Smooth muscle cell (in vitro differentiated cells): ENCODE measurements at regions not wholly inside any gene's neighbourhood (a gene's known extent, or its start where the extent isn't known, plus 50 kb on each side); places are given as distances from the start of the nearest gene placed in this dataset.

Source experiments
- DNase-seq: peaks from one replicate; lab custom pipeline; 2025; ENCODE audit not compliant: unreplicated experiment; lab: John Stamatoyannopoulos, UW
- H2AFZ ChIP-seq: fragments of 200-600 bp; sonication (generic); 2 replicates; pipeline ENCODE4 v1.6.0; 2016; ENCODE audit warnings: antibody characterized with exemption, low read depth, mild to moderate bottlenecking
- H3F3A ChIP-seq: fragments of 200-600 bp; sonication (generic); 2 replicates; pipeline ENCODE4 v1.6.0; 2017; ENCODE audit warnings: antibody characterized with exemption, low read depth
- H3K27ac ChIP-seq: fragments of 200-600 bp; sonication (generic); 2 replicates; pipeline ENCODE4 v1.5.1; 2016; ENCODE audit warnings: low read depth, mild to moderate bottlenecking
- H3K27me3 ChIP-seq: fragments of 200-600 bp; sonication (generic); 2 replicates; pipeline ENCODE4 v1.6.1; 2016; ENCODE audit warnings: low read depth, mild to moderate bottlenecking
- H3K36me3 ChIP-seq: fragments of 200-600 bp; sonication (generic); 2 replicates; pipeline ENCODE4 v1.5.1; 2016; ENCODE audit warnings: low read depth
- H3K4me1 ChIP-seq: fragments of 200-600 bp; sonication (generic); 2 replicates; pipeline ENCODE4 v1.5.1; 2016; ENCODE audit warnings: low read depth
- H3K4me2 ChIP-seq: fragments of 200-600 bp; sonication (generic); 2 replicates; pipeline ENCODE4 v1.6.0; 2016; ENCODE audit warnings: mild to moderate bottlenecking
- H3K4me3 ChIP-seq: fragments of 200-600 bp; sonication (generic); 2 replicates; pipeline ENCODE4 v1.5.1; 2016; ENCODE audit warnings: mild to moderate bottlenecking
- H3K79me2 ChIP-seq: fragments of 200-600 bp; sonication (generic); 2 replicates; pipeline ENCODE4 v1.6.0; 2016; ENCODE audit warnings: low read depth, mild to moderate bottlenecking
- H3K9ac ChIP-seq: fragments of 200-600 bp; sonication (generic); 2 replicates; pipeline ENCODE4 v1.6.0; 2016; ENCODE audit warnings: low read depth
- H3K9me3 ChIP-seq: fragments of 200-600 bp; sonication (generic); replicated peaks from 2 replicates; pipeline ENCODE4 v1.5.1; 2016; ENCODE audit warnings: low read depth
- H4K20me1 ChIP-seq: fragments of 200-600 bp; sonication (generic); 2 replicates; pipeline ENCODE4 v1.6.0; 2016; ENCODE audit warnings: low read depth
- WGBS: methylation state at CpG from one replicate; pipeline ENCODE4 v1.1.7; 2016; ENCODE audit warnings: low lambda C conversion rate; 5-methylcytosine and 5-hydroxymethylcytosine counted together
- TF ChIP-seq, protein P1 (sequence below): fragments of 200-600 bp; sonication (generic); IDR thresholded peaks from 2 replicates; pipeline ENCODE4 v1.5.1; 2017; ENCODE audit warnings: borderline replicate concordance, mild to moderate bottlenecking, antibody characterized with exemption; ENCODE audit not compliant: insufficient read depth, poor library complexity, severe bottlenecking

GRCh38 chr10:118207470-118208007 lies 134.6 kb downstream of the FAM204A start:
- Histone ChIP-seq H3K4me2 (no peak overlapping the region), H3K27me3 (no peaks in the 10 kb centered on the region), H3K9me3 (no peaks in the 10 kb centered on the region), H3K4me3 (no peak overlapping the region), H2AFZ (no peak overlapping the region), H3K4me1 (peaks cover 3% of the 10 kb centered on the region), H3K36me3 (no peaks in the 10 kb centered on the region), H3K9ac (no peak overlapping the region), H3K27ac (no peak overlapping the region), H3K79me2 (no peaks in the 10 kb centered on the region), H4K20me1 (no peaks in the 10 kb centered on the region), H3F3A (no peaks in the 10 kb centered on the region)
- DNase-seq, result no peak
- TF ChIP-seq, protein P1, sequence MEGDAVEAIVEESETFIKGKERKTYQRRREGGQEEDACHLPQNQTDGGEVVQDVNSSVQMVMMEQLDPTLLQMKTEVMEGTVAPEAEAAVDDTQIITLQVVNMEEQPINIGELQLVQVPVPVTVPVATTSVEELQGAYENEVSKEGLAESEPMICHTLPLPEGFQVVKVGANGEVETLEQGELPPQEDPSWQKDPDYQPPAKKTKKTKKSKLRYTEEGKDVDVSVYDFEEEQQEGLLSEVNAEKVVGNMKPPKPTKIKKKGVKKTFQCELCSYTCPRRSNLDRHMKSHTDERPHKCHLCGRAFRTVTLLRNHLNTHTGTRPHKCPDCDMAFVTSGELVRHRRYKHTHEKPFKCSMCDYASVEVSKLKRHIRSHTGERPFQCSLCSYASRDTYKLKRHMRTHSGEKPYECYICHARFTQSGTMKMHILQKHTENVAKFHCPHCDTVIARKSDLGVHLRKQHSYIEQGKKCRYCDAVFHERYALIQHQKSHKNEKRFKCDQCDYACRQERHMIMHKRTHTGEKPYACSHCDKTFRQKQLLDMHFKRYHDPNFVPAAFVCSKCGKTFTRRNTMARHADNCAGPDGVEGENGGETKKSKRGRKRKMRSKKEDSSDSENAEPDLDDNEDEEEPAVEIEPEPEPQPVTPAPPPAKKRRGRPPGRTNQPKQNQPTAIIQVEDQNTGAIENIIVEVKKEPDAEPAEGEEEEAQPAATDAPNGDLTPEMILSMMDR, result no peak
- WGBS, result 89% methylated on average over 7 of the region's 7 CpGs

- Histone ChIP-seq H3K9me3 (no peaks in the 10 kb centered on the region), H3K4me2 (no peak overlapping the region), H3K36me3 (no peaks in the 10 kb centered on the region), H3K27ac (no peak overlapping the region), H3F3A (no peaks in the 10 kb centered on the region), H4K20me1 (no peaks in the 10 kb centered on the region), H3K4me1 (peaks cover 3% of the 10 kb centered on the region), H3K9ac (no peak overlapping the region), H3K27me3 (no peaks in the 10 kb centered on the region), H2AFZ (no peak overlapping the region), H3K79me2 (no peaks in the 10 kb centered on the region), H3K4me3 (no peak overlapping the region)
- WGBS, result 31% methylated on average over 3 of the region's 3 CpGs
- DNase-seq, result no peak
- TF ChIP-seq, protein P1, result no peak
Observed at GRCh38 chr10:118204292-118204943, 137.7 kb downstream of the FAM204A start.

- Histone ChIP-seq H3K9me3 (no peaks in the 10 kb centered on the region), H3K79me2 (no peaks in the 10 kb centered on the region), H2AFZ (no peak overlapping the region), H3K4me2 (no peak overlapping the region), H3K27me3 (no peaks in the 10 kb centered on the region), H4K20me1 (no peaks in the 10 kb centered on the region), H3K4me1 (peaks cover 3% of the 10 kb centered on the region), H3K9ac (no peak overlapping the region), H3F3A (no peaks in the 10 kb centered on the region), H3K36me3 (no peaks in the 10 kb centered on the region), H3K4me3 (no peak overlapping the region), H3K27ac (no peak overlapping the region)
- 63% methylated on average over 2 of the region's 2 CpGs for WGBS
- no peak for DNase-seq
- TF ChIP-seq, protein P1, result no peak
Observed at GRCh38 chr10:118203461-118203860, 138.7 kb downstream of the FAM204A start.

- Histone ChIP-seq H2AFZ (no peak overlapping the region), H3K4me2 (no peak overlapping the region)
Observed at GRCh38 chr10:118195729-118196128, 146.4 kb downstream of the FAM204A start.

More at GRCh38 chr10:118195729-118196128, 146.4 kb downstream of the FAM204A start:
- H3K79me2 ChIP-seq, result no peaks in the 10 kb centered on the region
- TF ChIP-seq, protein P1, result no peak
- H3F3A ChIP-seq, result no peaks in the 10 kb centered on the region
- no peak overlapping the region for H3K9ac ChIP-seq
- no peak overlapping the region for H3K4me3 ChIP-seq
- DNase-seq, result no peak
- no peaks in the 10 kb centered on the region for H3K27me3 ChIP-seq
- no peaks in the 10 kb centered on the region for H4K20me1 ChIP-seq
- H3K4me1 ChIP-seq, result no peaks in the 10 kb centered on the region
- H3K27ac ChIP-seq, result no peak overlapping the region
- H3K9me3 ChIP-seq, result no peaks in the 10 kb centered on the region
- no peaks in the 10 kb centered on the region for H3K36me3 ChIP-seq
- WGBS, result 87% methylated on average over 2 of the region's 2 CpGs
